Kidney (tissue), 13 donors: ENCODE measurements at regions not wholly inside any gene's neighbourhood (a gene's known extent, or its start where the extent isn't known, plus 50 kb on each side); places are given as distances from the start of the nearest gene placed in this dataset.

Experiments
- DNase-seq, 5 donors: peaks; one replicate each; pipeline ENCODE4 v3.0.0-alpha.2; 2013 to 2020
- FAIRE-seq: peaks from 2 replicates; lab custom pipeline; 2012; peaks lifted over from hg19 to GRCh38; lab: Jason Lieb, UNC
- H3K27ac ChIP-seq, 2 donors: one replicate each; pipeline ENCODE4 v1.7.0; 2013; ENCODE audit warnings: low read depth in 2 of 2, low read length in 2 of 2, inconsistent platforms in 1 of 2
- H3K27me3 ChIP-seq: one replicate; pipeline ENCODE4 v1.7.1; 2013; ENCODE audit warnings: low read length, inconsistent platforms; ENCODE audit not compliant: control insufficient read depth, insufficient read depth
- H3K36me3 ChIP-seq, 3 donors: one replicate each; pipeline versions ENCODE4 v1.7.0 to v1.7.1; 2013; ENCODE audit warnings: low read length in 3 of 3, control low read depth in 1 of 3, inconsistent platforms in 1 of 3; ENCODE audit not compliant: insufficient read depth in 3 of 3, control insufficient read depth in 2 of 3
- H3K4me1 ChIP-seq, 3 donors: one replicate each; pipeline versions ENCODE4 v1.7.0 to v1.7.1; 2013; ENCODE audit warnings: low read length in 3 of 3, inconsistent platforms in 1 of 3, low read depth in 1 of 3; ENCODE audit not compliant: control insufficient read depth in 2 of 3, insufficient read depth in 2 of 3
- H3K4me3 ChIP-seq, 3 donors: one replicate each; pipeline versions ENCODE4 v1.7.0 to v1.8.1; 2013; ENCODE audit warnings: low read length in 3 of 3, control low read depth in 1 of 3, inconsistent platforms in 1 of 3
- H3K9ac ChIP-seq, 3 donors: one replicate each; pipeline versions ENCODE4 v1.7.0 to v1.7.1; 2013; ENCODE audit warnings: low read length in 3 of 3, control low read depth in 1 of 3, inconsistent platforms in 1 of 3
- H3K9me3 ChIP-seq, 3 donors: one replicate each; pipeline versions ENCODE4 v1.7.0 to v1.7.1; 2013; ENCODE audit warnings: low read length in 3 of 3, control low read depth in 1 of 3, inconsistent platforms in 1 of 3; ENCODE audit not compliant: control insufficient read depth in 2 of 3, insufficient read depth in 1 of 3
- CTCF ChIP-seq: IDR thresholded peaks from 3 replicates; pipeline ENCODE4 v1.5.1; 2012; ENCODE audit warnings: mild to moderate bottlenecking, moderate library complexity, borderline replicate concordance; ENCODE audit not compliant: insufficient read depth; ENCODE audit errors: extremely low read depth
- intact Hi-C: fragments of 100-400 bp; cut with DNase I; formaldehyde crosslinking; loops from one replicate; pipeline ENCODE4 v1.11.1; 2022
- donor health status: control.
- donor health status: control.
- donor health status: control.
- donor health status: control.
- donor health status: control.
- donor health status: DM: yes; HTN: yes; CAD: no.
- donor health status: Normal renal cell carcinoma (clear cell type).

- intact Hi-C loops: no loop called here
- Histone ChIP-seq H3K9ac (no peak overlapping the region), H3K27ac (no peak overlapping the region), H3K27me3 (no peaks in the 10 kb centered on the region), H3K4me1 (no peaks in the 10 kb centered on the region), H3K36me3 (no peaks in the 10 kb centered on the region), H3K9me3 (no peaks in the 10 kb centered on the region), H3K4me3 (no peak overlapping the region)
- no peak for TF ChIP-seq CTCF
- FAIRE-seq (no peak), DNase-seq (no peak)
These were observed 96.6 kb upstream of the SLC8A1 start for GRCh38 chr2:40548521-40548920.

DNA sequence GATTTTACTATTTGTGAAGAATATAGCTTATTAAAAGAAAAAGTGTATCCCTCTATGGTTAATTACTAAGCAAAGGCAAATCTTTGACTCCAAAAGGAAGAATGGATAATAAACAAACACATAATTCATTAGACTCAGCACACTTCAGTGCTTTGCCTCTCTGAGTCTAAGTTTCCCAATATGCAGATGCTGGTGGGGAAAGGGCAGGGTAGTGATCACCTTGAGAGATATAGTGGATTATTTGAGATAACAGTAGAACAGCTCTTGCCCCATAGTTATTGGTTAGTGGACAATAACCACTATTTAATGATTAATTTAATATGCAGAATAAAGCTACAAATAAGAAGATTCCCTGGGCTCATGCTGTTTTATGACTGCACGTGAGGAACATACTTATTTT lies 98.2 kb upstream of the SLC8A1 start:
- Histone ChIP-seq H3K9ac (no peak overlapping the region), H3K27me3 (no peaks in the 10 kb centered on the region), H3K36me3 (no peaks in the 10 kb centered on the region), H3K27ac (no peak overlapping the region), H3K9me3 (no peaks in the 10 kb centered on the region), H3K4me1 (no peaks in the 10 kb centered on the region), H3K4me3 (no peak overlapping the region)
- DNase-seq (no peak), FAIRE-seq (no peak)
- intact Hi-C loops: loop anchor here (10.0 kb wide), 1 partner anchor 635 kb away; no protein-coding TSS in a partner anchor
- no peak for TF ChIP-seq CTCF

DNA sequence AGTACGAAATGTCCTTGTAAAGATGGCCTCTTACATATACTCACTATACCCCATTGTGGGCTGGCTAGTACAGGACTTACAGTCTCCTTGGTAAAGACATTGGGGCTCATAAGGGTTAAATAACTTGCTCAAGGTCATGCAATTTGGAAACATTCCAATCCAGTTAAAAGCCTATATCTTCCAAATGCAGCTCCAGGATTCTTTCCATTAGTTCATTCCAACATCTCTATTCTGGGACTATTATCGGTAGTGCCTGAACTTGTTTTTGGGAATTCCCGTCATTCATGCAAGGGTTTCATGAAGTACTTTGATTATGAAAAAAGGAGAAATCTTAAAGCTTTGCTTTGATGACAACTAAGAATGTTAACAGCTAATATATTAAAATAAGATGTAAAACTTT lies 99.2 kb upstream of the SLC8A1 start:
- Histone ChIP-seq H3K27me3 (no peaks in the 10 kb centered on the region), H3K4me1 (no peaks in the 10 kb centered on the region), H3K4me3 (no peak overlapping the region), H3K9ac (no peak overlapping the region), H3K9me3 (no peaks in the 10 kb centered on the region), H3K27ac (no peak overlapping the region), H3K36me3 (no peaks in the 10 kb centered on the region)
- no peak for FAIRE-seq
- DNase-seq: no peak
- TF ChIP-seq CTCF: no peak
- intact Hi-C loops: loop anchor here (10.0 kb wide), 1 partner anchor 636 kb away; no protein-coding TSS in a partner anchor
